ENCODE measurements at regions not wholly inside any gene's neighbourhood (a gene's known extent, or its start where the extent isn't known, plus 50 kb on each side); places are given as distances from the start of the nearest gene placed in this dataset.

DNA sequence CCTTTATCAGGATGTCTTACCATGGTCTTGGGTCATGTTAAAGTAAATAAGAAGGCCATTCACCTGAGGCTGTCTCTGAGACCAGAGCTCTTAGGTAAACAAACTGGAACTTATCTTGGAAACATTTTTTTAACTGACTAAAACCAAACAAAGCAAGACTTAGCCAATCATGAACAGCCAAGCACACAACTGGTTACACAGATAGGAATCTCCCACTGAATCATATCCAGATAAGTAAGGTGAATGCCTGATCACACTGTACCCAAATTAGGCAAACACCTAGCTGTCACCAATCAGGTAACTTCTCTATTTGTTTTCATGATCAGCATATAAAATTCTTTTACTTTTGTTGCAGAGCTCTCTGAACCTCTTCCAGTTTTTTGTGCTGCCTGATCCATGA, 205.4 kb downstream of the CNTN3 start:
- no peak for TF ChIP-seq SIN3A (IDR thresholded peaks at IDR 0.05; ENCODE audit: borderline replicate concordance, insufficient read depth, low read length)
- TF ChIP-seq TAF1 (IDR thresholded peaks at IDR 0.05; ENCODE audit: borderline replicate concordance, insufficient read depth, low read length), result no peak
- TF ChIP-seq FOXP2 (optimal IDR thresholded peaks at IDR 0.05; ENCODE audit: borderline replicate concordance, extremely low read depth, extremely low read length, insufficient read depth), result no peak
- TF ChIP-seq POLR2AphosphoS5 (IDR thresholded peaks at IDR 0.05; ENCODE audit: low read depth, low read length), result no peak
- TF ChIP-seq, protein P1, sequence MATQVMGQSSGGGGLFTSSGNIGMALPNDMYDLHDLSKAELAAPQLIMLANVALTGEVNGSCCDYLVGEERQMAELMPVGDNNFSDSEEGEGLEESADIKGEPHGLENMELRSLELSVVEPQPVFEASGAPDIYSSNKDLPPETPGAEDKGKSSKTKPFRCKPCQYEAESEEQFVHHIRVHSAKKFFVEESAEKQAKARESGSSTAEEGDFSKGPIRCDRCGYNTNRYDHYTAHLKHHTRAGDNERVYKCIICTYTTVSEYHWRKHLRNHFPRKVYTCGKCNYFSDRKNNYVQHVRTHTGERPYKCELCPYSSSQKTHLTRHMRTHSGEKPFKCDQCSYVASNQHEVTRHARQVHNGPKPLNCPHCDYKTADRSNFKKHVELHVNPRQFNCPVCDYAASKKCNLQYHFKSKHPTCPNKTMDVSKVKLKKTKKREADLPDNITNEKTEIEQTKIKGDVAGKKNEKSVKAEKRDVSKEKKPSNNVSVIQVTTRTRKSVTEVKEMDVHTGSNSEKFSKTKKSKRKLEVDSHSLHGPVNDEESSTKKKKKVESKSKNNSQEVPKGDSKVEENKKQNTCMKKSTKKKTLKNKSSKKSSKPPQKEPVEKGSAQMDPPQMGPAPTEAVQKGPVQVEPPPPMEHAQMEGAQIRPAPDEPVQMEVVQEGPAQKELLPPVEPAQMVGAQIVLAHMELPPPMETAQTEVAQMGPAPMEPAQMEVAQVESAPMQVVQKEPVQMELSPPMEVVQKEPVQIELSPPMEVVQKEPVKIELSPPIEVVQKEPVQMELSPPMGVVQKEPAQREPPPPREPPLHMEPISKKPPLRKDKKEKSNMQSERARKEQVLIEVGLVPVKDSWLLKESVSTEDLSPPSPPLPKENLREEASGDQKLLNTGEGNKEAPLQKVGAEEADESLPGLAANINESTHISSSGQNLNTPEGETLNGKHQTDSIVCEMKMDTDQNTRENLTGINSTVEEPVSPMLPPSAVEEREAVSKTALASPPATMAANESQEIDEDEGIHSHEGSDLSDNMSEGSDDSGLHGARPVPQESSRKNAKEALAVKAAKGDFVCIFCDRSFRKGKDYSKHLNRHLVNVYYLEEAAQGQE (IDR thresholded peaks at IDR 0.05; ENCODE audit: insufficient read depth in 1 of 2, low read depth in 2 of 2, low read length in 2 of 2), result no peak

DNA sequence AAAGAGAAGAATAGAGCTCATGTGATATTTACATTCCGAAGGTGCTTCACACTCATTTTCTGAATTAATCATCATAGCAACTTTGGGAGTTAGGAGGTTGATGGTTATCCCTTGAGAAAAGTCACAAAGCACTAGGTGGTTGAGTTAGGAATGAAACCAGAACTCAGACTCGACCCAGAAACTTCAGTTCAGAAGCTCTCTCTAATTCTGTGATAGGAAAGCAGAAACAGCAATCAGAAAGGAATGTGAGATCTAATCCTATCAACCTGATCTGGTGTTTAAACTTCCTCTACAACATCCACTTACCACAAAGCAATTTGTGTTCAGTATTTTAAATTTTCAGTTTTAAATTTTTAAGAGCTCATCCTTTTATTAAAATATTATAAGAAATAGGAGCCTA, 211.2 kb downstream of the CNTN3 start:
- TF ChIP-seq, protein P1 (IDR thresholded peaks at IDR 0.05; ENCODE audit: insufficient read depth in 1 of 2, low read depth in 2 of 2, low read length in 2 of 2), result no peak
- no peak for TF ChIP-seq SIN3A (IDR thresholded peaks at IDR 0.05; ENCODE audit: borderline replicate concordance, insufficient read depth, low read length)
- TF ChIP-seq POLR2AphosphoS5 (IDR thresholded peaks at IDR 0.05; ENCODE audit: low read depth, low read length), result no peak
- TF ChIP-seq FOXP2 (optimal IDR thresholded peaks at IDR 0.05; ENCODE audit: borderline replicate concordance, extremely low read depth, extremely low read length, insufficient read depth), result no peak
- TF ChIP-seq TAF1 (IDR thresholded peaks at IDR 0.05; ENCODE audit: borderline replicate concordance, insufficient read depth, low read length), result no peak

DNA sequence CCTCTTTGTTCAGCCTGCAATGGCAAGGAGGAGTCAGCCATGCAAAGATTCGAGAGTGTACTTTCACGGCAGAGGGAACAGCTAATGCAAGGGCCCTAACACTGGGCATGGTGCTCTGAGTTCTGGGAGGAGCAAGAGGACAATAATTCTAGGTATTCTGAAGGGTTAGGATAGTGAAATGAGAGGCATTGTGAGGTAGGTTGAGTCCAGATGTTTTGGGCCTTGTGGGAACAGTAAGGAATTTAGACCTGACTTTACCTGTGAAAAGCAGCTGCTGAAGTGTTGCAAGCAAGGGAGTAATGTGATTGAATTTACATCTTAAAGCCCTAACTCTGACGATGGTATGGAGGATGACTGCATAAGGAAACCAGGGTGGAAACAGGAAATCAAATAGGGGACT, 211.6 kb downstream of the CNTN3 start:
- TF ChIP-seq SIN3A (IDR thresholded peaks at IDR 0.05; ENCODE audit: borderline replicate concordance, insufficient read depth, low read length), result no peak
- TF ChIP-seq, protein P1 (IDR thresholded peaks at IDR 0.05; ENCODE audit: insufficient read depth in 1 of 2, low read depth in 2 of 2, low read length in 2 of 2), result no peak
- no peak for TF ChIP-seq TAF1 (IDR thresholded peaks at IDR 0.05; ENCODE audit: borderline replicate concordance, insufficient read depth, low read length)
- no peak for TF ChIP-seq POLR2AphosphoS5 (IDR thresholded peaks at IDR 0.05; ENCODE audit: low read depth, low read length)
- no peak for TF ChIP-seq FOXP2 (optimal IDR thresholded peaks at IDR 0.05; ENCODE audit: borderline replicate concordance, extremely low read depth, extremely low read length, insufficient read depth)

DNA sequence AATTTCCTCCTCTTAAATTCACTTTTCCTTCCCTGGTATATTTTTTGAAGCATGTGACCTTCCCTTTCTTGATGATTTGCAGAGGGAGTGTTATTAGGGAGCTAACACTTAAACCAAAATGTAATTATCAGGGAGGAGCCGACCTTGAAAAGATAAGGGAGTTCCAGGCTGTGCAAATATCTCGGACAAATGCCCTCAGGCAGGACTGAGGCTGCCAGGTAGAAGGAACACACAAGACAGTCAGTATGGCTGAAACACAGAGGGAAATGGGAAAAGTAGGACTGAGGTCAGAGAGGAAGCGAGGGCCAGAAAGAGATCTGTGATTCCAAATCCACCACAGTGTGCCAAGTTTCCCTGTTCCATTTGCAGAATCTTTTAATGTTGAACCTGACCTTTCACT, 221.0 kb downstream of the CNTN3 start:
- TF ChIP-seq TAF1 (IDR thresholded peaks at IDR 0.05; ENCODE audit: borderline replicate concordance, insufficient read depth, low read length) (no peak), FOXP2 (optimal IDR thresholded peaks at IDR 0.05; ENCODE audit: borderline replicate concordance, extremely low read depth, extremely low read length, insufficient read depth) (no peak), POLR2AphosphoS5 (IDR thresholded peaks at IDR 0.05; ENCODE audit: low read depth, low read length) (no peak), SIN3A (IDR thresholded peaks at IDR 0.05; ENCODE audit: borderline replicate concordance, insufficient read depth, low read length) (no peak)
- TF ChIP-seq, protein P1 (IDR thresholded peaks at IDR 0.05; ENCODE audit: insufficient read depth in 1 of 2, low read depth in 2 of 2, low read length in 2 of 2), result no peak

Data from PFSK-1 (cell line).